ENCODE measurements at regions not wholly inside any gene's neighbourhood (a gene's known extent, or its start where the extent isn't known, plus 50 kb on each side); places are given as distances from the start of the nearest gene placed in this dataset.

DNA sequence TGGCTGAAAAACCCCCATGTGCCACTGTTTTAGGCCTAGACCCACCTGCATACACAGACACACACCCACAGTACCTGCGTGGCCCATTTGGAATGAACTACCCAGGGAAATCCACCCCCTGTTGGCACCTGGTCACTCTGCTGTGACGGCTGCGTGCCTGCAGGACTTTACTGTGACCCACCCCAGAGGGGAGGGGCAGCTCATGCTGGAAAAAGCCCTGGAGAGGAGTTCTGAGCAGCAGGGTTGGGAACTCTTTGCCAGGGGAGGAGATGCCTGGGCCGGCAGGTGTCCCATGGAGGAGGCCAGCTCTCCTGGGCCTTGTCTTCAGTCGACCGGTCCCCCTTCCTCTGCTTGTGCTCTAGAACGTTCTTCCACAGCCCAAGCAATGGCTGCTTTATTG lies 87.3 kb upstream of the CSF3R start:
- TF ChIP-seq, protein P1, sequence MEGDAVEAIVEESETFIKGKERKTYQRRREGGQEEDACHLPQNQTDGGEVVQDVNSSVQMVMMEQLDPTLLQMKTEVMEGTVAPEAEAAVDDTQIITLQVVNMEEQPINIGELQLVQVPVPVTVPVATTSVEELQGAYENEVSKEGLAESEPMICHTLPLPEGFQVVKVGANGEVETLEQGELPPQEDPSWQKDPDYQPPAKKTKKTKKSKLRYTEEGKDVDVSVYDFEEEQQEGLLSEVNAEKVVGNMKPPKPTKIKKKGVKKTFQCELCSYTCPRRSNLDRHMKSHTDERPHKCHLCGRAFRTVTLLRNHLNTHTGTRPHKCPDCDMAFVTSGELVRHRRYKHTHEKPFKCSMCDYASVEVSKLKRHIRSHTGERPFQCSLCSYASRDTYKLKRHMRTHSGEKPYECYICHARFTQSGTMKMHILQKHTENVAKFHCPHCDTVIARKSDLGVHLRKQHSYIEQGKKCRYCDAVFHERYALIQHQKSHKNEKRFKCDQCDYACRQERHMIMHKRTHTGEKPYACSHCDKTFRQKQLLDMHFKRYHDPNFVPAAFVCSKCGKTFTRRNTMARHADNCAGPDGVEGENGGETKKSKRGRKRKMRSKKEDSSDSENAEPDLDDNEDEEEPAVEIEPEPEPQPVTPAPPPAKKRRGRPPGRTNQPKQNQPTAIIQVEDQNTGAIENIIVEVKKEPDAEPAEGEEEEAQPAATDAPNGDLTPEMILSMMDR (IDR thresholded peaks at IDR 0.05): no peak
- TF ChIP-seq POLR2A (IDR thresholded peaks at IDR 0.05): no peak
